ENCODE measurements at regions not wholly inside any gene's neighbourhood (a gene's known extent, or its start where the extent isn't known, plus 50 kb on each side); places are given as distances from the start of the nearest gene placed in this dataset.

GRCh38 chr2:194166818-194167217 lies 1490.2 kb upstream of the SLC39A10 start:
- ChIA-PET RAD21 (ENCODE audit: unreplicated experiment) (no interaction called here), CTCF (interaction anchor here (0.9 to 2.1 kb wide), 4 partner anchors 700 to 1901 kb away, joined by 3 to 12 read pairs (median 4); no protein-coding TSS in a partner anchor), POLR2A (no interaction called here), SMC1A (ENCODE audit: uncharacterized antibody, unreplicated experiment) (interaction anchor here (0.5 kb wide), 1 partner anchor 71 kb away, joined by 3 read pairs; no protein-coding TSS in a partner anchor)
- Histone ChIP-seq H3K27me3 (replicated peaks in 1 of 2; ENCODE audit: control insufficient read depth in 2 of 2, insufficient read depth in 2 of 2, low read length in 1 of 2) (no peaks in the 10 kb centered on the region), H2AFZ (ENCODE audit: control insufficient read depth, low read depth, low read length) (no peak overlapping the region), H3K79me2 (ENCODE audit: control insufficient read depth, insufficient read depth, low read length) (no peaks in the 10 kb centered on the region), H3K4me1 (ENCODE audit: control insufficient read depth, insufficient read depth, low read length) (no peaks in the 10 kb centered on the region), H4K20me1 (ENCODE audit: control insufficient read depth, insufficient read depth) (no peaks in the 10 kb centered on the region), H3K36me3 (ENCODE audit: control insufficient read depth in 2 of 2, insufficient read depth in 2 of 2, low read length in 1 of 2) (no peaks in the 10 kb centered on the region), H3K4me3 (no peak overlapping the region), H3K4me2 (ENCODE audit: control insufficient read depth, insufficient read depth) (no peak overlapping the region), H3K9ac (ENCODE audit: control insufficient read depth, insufficient read depth, low read length) (no peak overlapping the region), H3K27ac (ENCODE audit: control insufficient read depth, insufficient read depth) (no peak overlapping the region), H3K9me3 (replicated peaks; ENCODE audit: control insufficient read depth, insufficient read depth, low read length) (no peaks in the 10 kb centered on the region)
- no peak for FAIRE-seq
- 26% methylated on average over 2 of the region's 2 CpGs for WGBS (ENCODE audit: insufficient coverage, insufficient replicate concordance, low lambda C conversion rate, missing lambda C conversion rate)
- peak; percentile 70 for TF ChIP-seq RAD21 (IDR thresholded peaks at IDR 0.05; ENCODE audit: insufficient read depth, low read depth, low read length)
- TF ChIP-seq HSF1 (IDR thresholded peaks at IDR 0.05; ENCODE audit: low read depth, low read length), result no peak
- TF ChIP-seq BCL11A (IDR thresholded peaks at IDR 0.05; ENCODE audit: low read depth, low read length), result no peak
- peak; percentile 46 to 60 (median 48) for TF ChIP-seq CTCF (IDR thresholded peaks at IDR 0.05 in 2 of 3, conservative IDR thresholded peaks at IDR 0.05 in 1 of 3; ENCODE audit: control insufficient read depth in 2 of 3, extremely low read depth in 1 of 3, insufficient read depth in 1 of 3, low read depth in 3 of 3, low read length in 3 of 3)
- peak; percentile 57; the same call in 1 of the 2 replicates for TF ChIP-seq SMC3 (IDR thresholded peaks at IDR 0.05; ENCODE audit: borderline replicate concordance, low read length)
- in situ Hi-C loops (cut with MboI) (loop anchor here (10.0 kb wide), 1 partner anchor 1148 kb away; no protein-coding TSS in a partner anchor), intact Hi-C loops (cut with micrococcal nuclease; ENCODE audit: unreplicated experiment) (loop anchor here (5.0 kb wide), 2 partner anchors 650 to 1150 kb away; no protein-coding TSS in a partner anchor)
- no TSS peak for BruUV-seq (replicated peaks)
- no peak for DNase-seq (ENCODE audit: low read depth, low spot score)
- ATAC-seq, result peak; percentile 67

Data from GM12878 (cell line).